Neutrophil (primary cell): ENCODE measurements at regions not wholly inside any gene's neighbourhood (a gene's known extent, or its start where the extent isn't known, plus 50 kb on each side); places are given as distances from the start of the nearest gene placed in this dataset.

ENCODE experiments used
- H3K27ac ChIP-seq: fragments of 200-600 bp; sonication (generic); 2 replicates; pipeline ENCODE4 v1.5.1; 2016; ENCODE audit warnings: mild to moderate bottlenecking, moderate library complexity
- H3K27me3 ChIP-seq: fragments of 200-600 bp; sonication (generic); 2 replicates; pipeline ENCODE4 v1.6.0; 2016; ENCODE audit warnings: mild to moderate bottlenecking
- H3K36me3 ChIP-seq: fragments of 200-600 bp; sonication (generic); 2 replicates; pipeline ENCODE4 v1.5.1; 2017
- H3K4me1 ChIP-seq, 2 experiments: fragments of 200-600 bp in 1 of 2; sonication (generic) in 1 of 2; 1 replicate in 1 of 2; 2 replicates in 1 of 2; pipeline versions ENCODE4 v1.5.1 to v1.6.1; 2013 to 2016; ENCODE audit warnings: low read depth in 1 of 2, low read length in 1 of 2, mild to moderate bottlenecking in 1 of 2, moderate library complexity in 1 of 2; ENCODE audit not compliant: control insufficient read depth in 1 of 2, insufficient read depth in 1 of 2
- H3K4me3 ChIP-seq, 2 experiments: fragments of 200-600 bp in 1 of 2; sonication (generic) in 1 of 2; 1 replicate in 1 of 2; 2 replicates in 1 of 2; pipeline ENCODE4 v1.5.1; 2013 to 2016; ENCODE audit warnings: low read depth in 1 of 2, low read length in 1 of 2, mild to moderate bottlenecking in 1 of 2, moderate library complexity in 1 of 2
- H3K9me3 ChIP-seq: fragments of 200-600 bp; sonication (generic); 2 replicates; pipeline ENCODE4 v1.5.1; 2016
- CTCF ChIP-seq: fragments of 200-600 bp; sonication (generic); IDR thresholded peaks from 2 replicates; pipeline ENCODE4 v1.5.1; 2016; ENCODE audit warnings: antibody characterized with exemption

DNA sequence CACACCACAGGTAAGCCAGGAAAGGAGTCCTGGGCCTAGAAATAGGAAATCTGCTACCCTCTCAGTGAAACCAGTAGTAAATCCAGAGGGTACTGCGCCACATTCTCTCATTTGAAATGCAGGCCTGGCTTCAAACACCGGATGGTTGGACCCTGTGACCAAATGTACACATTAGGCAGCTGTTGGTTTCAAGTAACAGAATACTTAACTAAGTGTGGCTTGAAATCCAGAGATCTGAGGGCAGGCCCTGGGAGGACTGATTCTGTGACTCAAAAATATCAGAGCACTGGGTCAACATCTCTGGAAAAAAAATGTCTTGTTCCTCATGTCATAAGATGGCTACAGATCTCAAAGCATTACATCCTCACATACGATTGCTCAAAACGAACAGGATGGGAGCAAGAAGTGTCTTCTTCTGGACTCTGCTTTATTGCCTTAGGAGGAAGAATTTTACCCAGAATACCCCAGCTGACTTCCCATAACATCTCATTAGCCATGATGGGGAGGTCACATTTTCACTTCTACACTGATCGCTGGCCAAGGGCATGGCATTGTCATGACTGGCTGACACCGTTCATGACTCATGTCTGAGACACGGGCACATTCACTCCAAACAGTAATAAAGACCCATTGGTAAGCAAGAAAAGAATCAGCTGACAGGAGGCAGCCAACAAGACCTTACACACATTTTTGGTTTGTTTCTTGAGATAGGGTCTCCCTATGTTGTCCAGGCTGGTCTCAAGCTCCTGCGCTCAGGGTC, 166.0 kb downstream of the ARRDC4 start:
- H3K4me1 ChIP-seq, result no peaks in the 10 kb centered on the region
- H3K27me3 ChIP-seq, result peaks cover 3% of the 10 kb centered on the region
- no peaks in the 10 kb centered on the region for H3K36me3 ChIP-seq
- H3K4me3 ChIP-seq, result no peak overlapping the region
- H3K9me3 ChIP-seq, result no peaks in the 10 kb centered on the region
- no peak for TF ChIP-seq CTCF
- no peak overlapping the region for H3K27ac ChIP-seq

DNA sequence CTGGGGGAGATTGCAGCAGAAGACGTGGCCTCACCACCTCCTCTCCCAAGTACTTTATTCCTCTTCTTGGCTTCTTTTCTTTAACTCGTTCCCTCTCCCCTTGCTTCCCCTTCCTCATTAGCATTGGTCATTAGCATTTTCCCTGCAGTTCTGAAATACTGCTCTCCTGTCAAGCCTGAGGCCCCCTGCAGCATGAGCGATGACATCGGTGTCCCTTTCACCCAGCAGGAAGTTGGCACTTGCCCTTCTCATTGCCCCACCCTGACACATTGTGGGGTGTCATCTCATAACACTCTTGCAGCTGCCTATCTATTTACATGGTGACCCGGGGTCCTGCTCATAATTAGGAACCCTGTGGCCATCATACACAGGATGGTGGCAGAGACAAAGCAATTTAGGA, 167.1 kb downstream of the ARRDC4 start:
- no peak overlapping the region for H3K27ac ChIP-seq
- TF ChIP-seq CTCF, result no peak
- H3K27me3 ChIP-seq, result peaks cover 3% of the 10 kb centered on the region
- H3K4me1 ChIP-seq, result no peaks in the 10 kb centered on the region
- no peaks in the 10 kb centered on the region for H3K36me3 ChIP-seq
- no peaks in the 10 kb centered on the region for H3K9me3 ChIP-seq
- no peak overlapping the region for H3K4me3 ChIP-seq

GRCh38 chr15:98131924-98132323, 171.4 kb downstream of the ARRDC4 start:
- no peaks in the 10 kb centered on the region for H3K4me1 ChIP-seq
- H3K27ac ChIP-seq, result no peak overlapping the region
- no peak for TF ChIP-seq CTCF
- no peaks in the 10 kb centered on the region for H3K9me3 ChIP-seq
- no peaks in the 10 kb centered on the region for H3K27me3 ChIP-seq
- H3K4me3 ChIP-seq, result no peak overlapping the region
- no peaks in the 10 kb centered on the region for H3K36me3 ChIP-seq

DNA sequence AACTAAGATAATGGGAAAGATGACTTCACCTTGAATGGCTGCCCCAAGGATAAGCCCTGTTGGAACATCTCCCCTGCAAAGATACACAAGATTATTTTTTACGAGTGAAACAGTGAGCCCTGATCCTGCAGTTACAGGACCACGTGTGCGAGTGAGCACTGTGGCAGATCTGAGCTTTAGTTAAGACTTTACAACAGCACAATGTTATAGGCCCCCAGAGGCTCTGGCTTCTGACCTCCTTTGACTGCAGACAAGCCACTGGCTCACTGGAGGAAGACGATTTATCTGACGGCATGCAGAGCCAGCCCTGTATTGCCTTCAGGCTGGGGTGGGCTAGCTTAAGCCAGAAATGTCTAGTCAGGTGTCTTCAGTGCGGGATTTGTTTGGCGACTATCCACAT, 174.4 kb downstream of the ARRDC4 start:
- TF ChIP-seq CTCF, result no peak

DNA sequence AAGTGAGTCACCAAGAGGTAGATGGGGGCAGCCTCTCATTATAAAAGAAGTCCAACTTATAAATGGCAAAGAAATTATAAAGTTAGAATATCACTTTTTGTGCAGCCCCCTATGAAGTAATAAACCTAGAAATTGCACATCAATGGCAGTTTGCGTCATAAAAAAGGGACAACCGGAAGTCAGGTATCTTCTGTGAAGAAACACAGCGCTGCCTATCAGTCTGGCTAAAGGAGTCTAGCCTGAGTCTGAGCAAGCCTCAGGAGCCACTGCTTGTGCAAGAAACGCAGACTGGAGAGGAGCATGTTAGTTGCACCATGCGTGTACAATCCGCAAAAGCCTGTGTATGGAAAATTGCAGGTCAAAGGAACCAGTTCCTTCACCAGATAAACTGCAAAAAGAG, 178.4 kb downstream of the ARRDC4 start:
- H3K36me3 ChIP-seq, result no peaks in the 10 kb centered on the region
- no peaks in the 10 kb centered on the region for H3K27me3 ChIP-seq
- H3K27ac ChIP-seq, result no peak overlapping the region
- TF ChIP-seq CTCF, result no peak
- no peak overlapping the region for H3K4me3 ChIP-seq
- H3K9me3 ChIP-seq, result no peaks in the 10 kb centered on the region
- no peaks in the 10 kb centered on the region for H3K4me1 ChIP-seq

More for the DNA sequence above, 174.4 kb downstream of the ARRDC4 start:
- Histone ChIP-seq H3K9me3 (no peaks in the 10 kb centered on the region), H3K36me3 (no peaks in the 10 kb centered on the region), H3K4me1 (no peaks in the 10 kb centered on the region), H3K27me3 (no peaks in the 10 kb centered on the region), H3K27ac (no peak overlapping the region), H3K4me3 (no peak overlapping the region)
